Small intestine (tissue), 7 donors: ENCODE measurements at regions not wholly inside any gene's neighbourhood (a gene's known extent, or its start where the extent isn't known, plus 50 kb on each side); places are given as distances from the start of the nearest gene placed in this dataset.

Experiments used
- DNase-seq, 2 donors: peaks; one replicate each; pipeline versions ENCODE4 v3.0.0 to v3.0.0-alpha.2; 2013
- FAIRE-seq: peaks from 2 replicates; lab custom pipeline; 2012; peaks lifted over from hg19 to GRCh38; lab: Jason Lieb, UNC
- H3K27ac ChIP-seq, 3 donors: one replicate each; pipeline ENCODE4 v1.5.1; 2013; ENCODE audit warnings: low read length in 2 of 3, mild to moderate bottlenecking in 2 of 3, control low read depth in 1 of 3, inconsistent platforms in 1 of 3, low read depth in 1 of 3, moderate library complexity in 1 of 3
- H3K27me3 ChIP-seq, 3 donors: one replicate each; pipeline ENCODE4 v1.6.1; 2013; ENCODE audit warnings: low read length in 3 of 3, inconsistent platforms in 1 of 3; ENCODE audit not compliant: control insufficient read depth in 3 of 3, insufficient read depth in 3 of 3
- H3K36me3 ChIP-seq, 3 donors: one replicate each; pipeline ENCODE4 v1.6.1; 2013; ENCODE audit warnings: low read length in 3 of 3, inconsistent platforms in 1 of 3, low read depth in 1 of 3, mild to moderate bottlenecking in 1 of 3, moderate library complexity in 1 of 3; ENCODE audit not compliant: control insufficient read depth in 3 of 3, insufficient read depth in 2 of 3
- H3K4me1 ChIP-seq, 3 donors: one replicate each; pipeline ENCODE4 v1.6.1; 2013; ENCODE audit warnings: low read length in 2 of 3, inconsistent platforms in 1 of 3, low read depth in 1 of 3, mild to moderate bottlenecking in 1 of 3, moderate library complexity in 1 of 3; ENCODE audit not compliant: control insufficient read depth in 3 of 3, insufficient read depth in 2 of 3
- H3K4me3 ChIP-seq, 3 donors: one replicate each; pipeline ENCODE4 v1.5.1; 2013; ENCODE audit warnings: low read length in 3 of 3, control low read depth in 1 of 3, inconsistent platforms in 1 of 3, low read depth in 1 of 3, mild to moderate bottlenecking in 1 of 3, moderate library complexity in 1 of 3
- H3K9me3 ChIP-seq, 2 donors: one replicate each; pipeline ENCODE4 v1.6.1; 2013; ENCODE audit warnings: low read depth in 1 of 2, low read length in 1 of 2; ENCODE audit not compliant: control insufficient read depth in 2 of 2, insufficient read depth in 1 of 2
- whole genome bisulfite sequencing, 3 donors: extraction: QIAGEN DNeasy Blood & Tissue Kit; methylation state at CpG; one replicate each; pipeline ENCODE4 v1.1.7; 2013; 5-methylcytosine and 5-hydroxymethylcytosine counted together
- donor health status: healthy with polysubstance abuse.
- donor health status: control.
- donor health status: control.
- donor health status: Bipolar disorder and iron deficiency.
- donor health status: healthy.

DNA sequence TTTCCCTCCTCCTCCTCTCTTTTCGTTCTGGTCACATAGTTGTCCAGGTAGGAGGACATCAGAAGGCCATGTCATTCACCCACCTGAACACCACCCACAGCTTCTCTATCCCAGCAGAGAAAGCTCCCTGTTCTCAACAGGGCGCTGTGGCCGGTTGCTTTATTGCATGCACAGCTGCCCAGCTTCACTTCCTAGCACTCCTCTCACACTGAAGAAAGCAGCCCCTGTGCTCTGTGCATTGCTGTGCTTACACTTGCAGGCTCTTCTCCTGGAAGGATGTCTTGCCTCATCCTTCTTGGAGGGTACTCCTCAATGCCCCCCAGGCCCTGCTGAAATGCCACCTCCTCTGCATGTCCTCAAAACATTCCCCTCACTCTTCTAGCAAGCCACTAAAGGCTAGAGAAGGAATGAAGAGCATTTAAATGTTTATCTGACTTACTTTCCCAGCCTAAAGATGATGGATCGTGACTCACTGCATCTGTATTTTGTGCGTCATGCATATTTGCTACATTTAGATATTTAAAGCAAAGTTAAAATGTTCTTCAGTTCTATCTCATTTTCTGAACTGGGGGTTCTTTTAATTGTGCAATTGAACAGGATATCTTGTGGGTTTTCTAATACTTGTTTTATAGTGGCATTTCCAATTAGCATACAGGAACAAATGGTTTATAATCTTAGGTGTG, 186.4 kb upstream of the PUDP start:
- no peak for FAIRE-seq
- WGBS, 3 donors, result 93 to 95% (median 93%) methylated on average over 4 to 5 of the region's 5 CpGs
- Histone ChIP-seq H3K36me3 (peaks cover 0 to 4% (median 0%) of the 10 kb centered on the region in 3 donors), H3K27me3 (no peaks in the 10 kb centered on the region), H3K4me1 (no peaks in the 10 kb centered on the region), H3K4me3 (no peak overlapping the region), H3K9me3 (no peaks in the 10 kb centered on the region), H3K27ac (no peak overlapping the region)
- no peak for DNase-seq

DNA sequence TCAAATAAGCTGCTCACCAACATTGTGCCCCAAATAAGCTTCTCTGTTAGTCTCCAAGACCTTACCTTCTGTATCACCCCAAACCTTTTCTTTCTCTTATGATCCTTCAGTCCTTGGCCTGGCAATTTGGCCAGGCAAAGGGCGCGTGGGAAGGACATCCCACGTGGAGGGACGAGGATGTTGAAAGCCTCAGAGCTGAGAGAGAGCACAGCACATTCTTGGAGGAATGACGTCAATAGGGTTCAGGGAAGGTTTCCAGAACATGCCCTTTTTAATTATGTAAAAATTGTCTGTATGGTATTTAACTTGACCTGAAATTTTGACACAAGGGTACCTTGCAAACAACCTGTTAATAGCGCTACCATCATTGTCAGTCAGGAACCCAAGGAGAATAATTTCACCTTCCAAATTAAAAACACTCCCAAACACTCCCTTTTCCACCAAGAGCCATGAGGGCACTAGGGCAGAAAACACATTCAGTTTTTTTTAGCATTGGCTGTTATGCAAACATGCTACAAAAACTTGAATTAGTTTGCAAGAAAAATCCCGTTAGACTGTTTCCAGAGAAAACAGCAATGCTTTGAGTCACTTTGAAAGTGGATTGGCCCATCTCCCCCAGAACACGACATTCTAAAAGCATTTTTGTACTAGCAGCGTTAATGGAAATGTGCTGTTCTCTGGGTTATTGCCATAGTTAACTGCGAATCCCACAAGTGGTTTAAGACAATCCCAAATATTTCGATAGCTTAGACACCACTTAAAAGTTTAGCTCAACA, 183.2 kb upstream of the PUDP start:
- H3K9me3 ChIP-seq, result no peaks in the 10 kb centered on the region
- DNase-seq (no peak), FAIRE-seq (no peak)
- H3K4me3 ChIP-seq, result no peak overlapping the region
- H3K4me1 ChIP-seq, result no peaks in the 10 kb centered on the region
- WGBS, 3 donors, result 74 to 92% (median 91%) methylated on average over 11 of the region's 11 CpGs
- peaks cover 0 to 4% (median 0%) of the 10 kb centered on the region in 3 donors for H3K36me3 ChIP-seq
- no peak overlapping the region for H3K27ac ChIP-seq
- H3K27me3 ChIP-seq, result no peaks in the 10 kb centered on the region

DNA sequence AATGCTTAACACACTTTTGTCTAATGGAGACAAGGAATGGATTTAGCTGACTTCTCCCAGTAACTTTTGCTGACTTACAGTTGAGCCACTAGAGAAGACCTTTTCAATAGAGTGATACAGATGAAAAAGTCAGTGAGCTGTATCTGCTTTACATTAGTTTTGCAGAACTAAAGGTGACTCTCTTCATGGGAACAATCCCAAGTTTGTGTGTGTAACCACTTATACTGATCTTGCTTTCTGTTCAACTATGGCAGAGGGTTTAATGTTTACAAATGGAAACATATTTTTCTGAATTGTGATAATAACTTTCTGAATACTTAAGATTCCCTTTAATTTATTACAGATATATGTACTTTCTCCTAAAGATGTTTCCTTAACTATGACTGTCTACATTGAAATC, 182.6 kb upstream of the PUDP start:
- H3K27me3 ChIP-seq, result no peaks in the 10 kb centered on the region
- H3K4me3 ChIP-seq, result no peak overlapping the region
- H3K36me3 ChIP-seq, result peaks cover 0 to 4% (median 0%) of the 10 kb centered on the region in 3 donors
- FAIRE-seq (no peak), DNase-seq (no peak)
- no peak overlapping the region for H3K27ac ChIP-seq
- no peaks in the 10 kb centered on the region for H3K9me3 ChIP-seq
- no peaks in the 10 kb centered on the region for H3K4me1 ChIP-seq

DNA sequence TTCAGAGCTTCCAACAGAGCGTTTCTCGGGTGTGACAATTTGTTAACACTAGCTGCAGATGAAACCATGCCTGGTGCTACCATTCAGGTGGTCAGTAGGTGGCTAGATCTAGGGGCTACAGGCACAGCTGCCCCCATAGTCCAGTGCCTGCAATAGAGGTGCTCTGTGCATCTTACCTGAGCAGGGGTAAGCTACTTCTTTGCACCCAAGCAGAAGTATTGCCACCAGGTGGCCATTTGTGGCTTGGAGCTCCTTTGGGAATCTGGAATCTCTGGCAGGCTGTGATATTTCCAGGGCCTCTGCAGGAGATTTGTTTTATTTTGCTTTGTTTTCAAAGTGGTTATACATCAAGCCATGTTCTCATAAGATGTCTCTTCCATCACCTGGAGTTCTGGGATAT, 170.7 kb upstream of the PUDP start:
- H3K4me1 ChIP-seq, result no peaks in the 10 kb centered on the region
- no peaks in the 10 kb centered on the region for H3K9me3 ChIP-seq
- H3K27me3 ChIP-seq, result no peaks in the 10 kb centered on the region
- 94 to 98% (median 96%) methylated on average over 2 of the region's 2 CpGs for WGBS, 3 donors
- no peaks in the 10 kb centered on the region for H3K36me3 ChIP-seq
- DNase-seq (no peak), FAIRE-seq (no peak)
- no peak overlapping the region for H3K4me3 ChIP-seq
- no peak overlapping the region for H3K27ac ChIP-seq

DNA sequence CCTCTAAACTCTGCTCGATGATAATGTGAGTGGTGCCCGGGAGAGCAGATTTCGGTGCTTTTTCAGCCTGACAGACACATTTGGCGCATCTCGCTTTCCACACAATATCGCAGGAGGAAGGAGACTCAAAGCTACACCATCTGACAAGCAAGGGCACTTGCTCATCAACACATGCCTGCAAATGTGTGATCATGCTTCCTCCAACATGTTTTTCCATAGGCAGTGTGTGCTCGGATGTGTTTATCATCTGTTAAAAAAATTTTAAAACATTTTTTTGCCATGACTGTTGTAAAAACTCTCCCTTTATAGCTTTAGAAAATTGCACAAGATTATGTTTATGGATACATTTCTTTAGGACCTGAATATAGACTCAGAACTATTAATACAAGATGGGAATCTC, 170.3 kb upstream of the PUDP start:
- H3K4me1 ChIP-seq, result no peaks in the 10 kb centered on the region
- no peaks in the 10 kb centered on the region for H3K9me3 ChIP-seq
- no peak overlapping the region for H3K27ac ChIP-seq
- DNase-seq (no peak), FAIRE-seq (no peak)
- WGBS, 3 donors, result 94 to 96% (median 95%) methylated on average over 7 of the region's 7 CpGs
- no peaks in the 10 kb centered on the region for H3K36me3 ChIP-seq
- no peak overlapping the region for H3K4me3 ChIP-seq
- H3K27me3 ChIP-seq, result no peaks in the 10 kb centered on the region

DNA sequence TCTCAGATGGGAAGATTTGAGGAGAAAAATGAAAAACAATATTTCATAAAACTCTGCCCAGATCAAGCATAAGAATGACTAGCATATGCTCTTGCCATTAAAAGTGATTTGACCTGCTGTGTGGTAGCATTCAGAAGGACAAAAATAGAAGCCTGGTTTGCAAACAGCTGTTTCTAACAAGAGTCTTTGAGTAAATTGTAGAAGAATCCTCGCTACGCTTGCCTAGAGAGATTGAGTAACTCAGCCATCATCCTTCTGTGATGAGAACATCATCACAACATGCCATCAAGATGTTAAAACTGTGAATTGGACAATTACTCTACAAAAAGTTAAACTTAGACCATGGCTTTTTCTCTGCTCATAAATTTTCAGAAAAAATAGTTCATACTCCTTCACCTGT, 168.9 kb upstream of the PUDP start:
- FAIRE-seq (no peak), DNase-seq (no peak)
- Histone ChIP-seq H3K9me3 (no peaks in the 10 kb centered on the region), H3K27ac (no peak overlapping the region), H3K27me3 (no peaks in the 10 kb centered on the region), H3K4me3 (no peak overlapping the region), H3K36me3 (no peaks in the 10 kb centered on the region), H3K4me1 (no peaks in the 10 kb centered on the region)
- 81 to 100% (median 95%) methylated on average over 2 of the region's 2 CpGs for WGBS, 3 donors

DNA sequence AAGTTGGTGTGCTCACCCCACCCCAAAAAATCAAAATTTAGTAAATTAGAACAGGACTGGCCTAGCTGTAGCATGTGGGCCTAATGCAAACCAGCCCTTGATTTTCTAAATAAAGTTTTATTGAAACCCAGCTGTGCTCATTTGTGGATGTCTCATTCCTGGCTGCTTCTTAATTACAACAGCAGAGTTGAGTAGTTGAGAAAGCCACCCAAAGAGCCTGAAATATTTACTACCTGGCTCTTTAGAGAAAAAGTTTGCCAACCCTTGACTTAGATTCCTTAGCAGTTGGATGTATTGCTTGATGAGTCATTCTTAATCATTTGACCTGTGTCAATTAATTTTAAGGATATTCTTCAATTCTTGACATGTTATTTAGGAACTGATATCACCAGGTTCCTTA, 168.3 kb upstream of the PUDP start:
- H3K4me1 ChIP-seq, result no peaks in the 10 kb centered on the region
- FAIRE-seq (no peak), DNase-seq (no peak)
- H3K9me3 ChIP-seq, result no peaks in the 10 kb centered on the region
- no peak overlapping the region for H3K4me3 ChIP-seq
- no peaks in the 10 kb centered on the region for H3K36me3 ChIP-seq
- no peak overlapping the region for H3K27ac ChIP-seq
- no peaks in the 10 kb centered on the region for H3K27me3 ChIP-seq

DNA sequence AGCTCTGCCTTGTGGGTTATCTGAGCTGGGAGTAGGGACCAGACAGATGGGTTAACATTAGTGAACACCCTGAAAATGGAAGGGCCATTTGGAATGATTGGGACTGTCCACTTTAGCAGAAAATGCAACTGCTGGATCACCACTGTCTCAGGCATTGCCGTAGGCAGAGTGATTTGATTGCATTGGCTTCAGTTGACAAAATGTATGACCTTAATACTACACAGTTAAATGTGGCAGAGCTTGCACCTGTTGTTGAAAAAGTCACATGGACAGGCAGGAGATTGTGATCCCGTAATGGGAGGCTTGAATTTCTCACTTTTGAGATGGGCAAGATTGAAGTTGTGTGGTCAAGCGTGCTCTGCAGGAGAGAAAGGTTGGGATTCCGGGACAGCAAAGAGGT, 166.5 kb upstream of the PUDP start:
- Histone ChIP-seq H3K9me3 (no peaks in the 10 kb centered on the region), H3K36me3 (no peaks in the 10 kb centered on the region), H3K4me1 (no peaks in the 10 kb centered on the region), H3K27ac (no peak overlapping the region), H3K27me3 (no peaks in the 10 kb centered on the region), H3K4me3 (no peak overlapping the region)
- WGBS, 3 donors, result 85 to 93% (median 89%) methylated on average over 4 of the region's 4 CpGs
- FAIRE-seq (no peak), DNase-seq (no peak)
